Natural killer cell treated with Interleukin-12 subunit alpha and Interleukin-12 subunit beta and Interleukin-15 and Interleukin-18, amount 100 ng/mL, for 72 hours (primary cell): ENCODE measurements at regions not wholly inside any gene's neighbourhood (a gene's known extent, or its start where the extent isn't known, plus 50 kb on each side); places are given as distances from the start of the nearest gene placed in this dataset.
"Not testable (repeated sequence)": the region's sequence is repeated elsewhere in the genome, so short reads cannot be mapped to it uniquely, and the experiment has no call there.

Experiments used
- ATAC-seq, 2 donors: fragments of 150-1000 bp; cut with Tn5 transposase in 1 of 2; sonication (Bioruptor Pico), chemical (Tn5 transposase) in 1 of 2; 2 replicates each; pipeline ENCODE4 v1.10.0; 2021
- DNase-seq: peaks from one replicate; pipeline ENCODE4 v3.0.0; 2022; ENCODE audit warnings: low spot score
- H3K27ac Mint-ChIP-seq, 2 donors: 1 replicate in 1 of 2; 2 replicates in 1 of 2; pipeline ENCODE4 v1.8.0; 2022; ENCODE audit warnings: mixed read lengths in 2 of 2, mild to moderate bottlenecking in 1 of 2, moderate library complexity in 1 of 2
- H3K27me3 Mint-ChIP-seq, 2 donors: 1 replicate in 1 of 2; 2 replicates in 1 of 2; pipeline ENCODE4 v1.8.0; 2022; ENCODE audit warnings: mixed read lengths in 2 of 2
- H3K36me3 Mint-ChIP-seq: one replicate; pipeline ENCODE4 v1.8.0; 2022; ENCODE audit warnings: mixed read lengths
- H3K4me1 Mint-ChIP-seq, 2 donors: 1 replicate in 1 of 2; 2 replicates in 1 of 2; pipeline ENCODE4 v1.8.0; 2022; ENCODE audit warnings: low read depth in 2 of 2, mixed read lengths in 2 of 2, mild to moderate bottlenecking in 1 of 2
- H3K4me3 Mint-ChIP-seq: one replicate; pipeline ENCODE4 v1.8.0; 2022; ENCODE audit warnings: mixed read lengths
- H3K9me3 Mint-ChIP-seq: 2 replicates; pipeline ENCODE4 v1.8.0; 2022; ENCODE audit warnings: mixed read lengths

DNA sequence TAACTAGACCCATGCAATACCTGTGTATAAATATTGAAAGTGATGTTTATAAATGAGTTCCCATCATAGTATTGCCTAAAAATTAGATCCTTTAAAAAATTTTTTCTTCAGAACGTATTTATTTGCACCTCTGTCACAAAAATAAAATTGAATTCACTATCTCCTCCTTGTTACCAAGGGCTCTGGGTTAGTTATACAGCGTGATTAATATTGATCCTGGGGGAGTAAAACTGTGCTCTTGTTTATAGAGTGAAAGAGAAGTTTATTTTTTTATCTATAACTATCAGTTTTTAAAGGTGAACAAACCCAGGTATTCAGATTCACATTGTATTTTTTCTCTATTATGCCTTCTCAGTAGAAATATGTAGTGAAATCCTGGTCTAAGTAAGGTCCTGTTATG lies 458.5 kb downstream of the CPS1 start:
- Mint-ChIP-seq H3K27ac (no peak overlapping the region), H3K4me3 (no peak overlapping the region), H3K4me1 (no peaks in the 10 kb centered on the region), H3K9me3 (peaks cover 17% of the 10 kb centered on the region), H3K27me3 (no peaks in the 10 kb centered on the region), H3K36me3 (no peaks in the 10 kb centered on the region)
- ATAC-seq (no peak), DNase-seq (no peak)

- H3K27ac Mint-ChIP-seq, H3K4me3 Mint-ChIP-seq, H3K4me1 Mint-ChIP-seq, ATAC-seq, H3K27me3 Mint-ChIP-seq, DNase-seq: not testable (repeated sequence)
- peaks cover 21% of the 10 kb centered on the region for H3K36me3 Mint-ChIP-seq
- H3K9me3 Mint-ChIP-seq: peaks cover 35% of the 10 kb centered on the region
Observed at GRCh38 chr2:211025089-211025488, 468.7 kb downstream of the CPS1 start.

DNA sequence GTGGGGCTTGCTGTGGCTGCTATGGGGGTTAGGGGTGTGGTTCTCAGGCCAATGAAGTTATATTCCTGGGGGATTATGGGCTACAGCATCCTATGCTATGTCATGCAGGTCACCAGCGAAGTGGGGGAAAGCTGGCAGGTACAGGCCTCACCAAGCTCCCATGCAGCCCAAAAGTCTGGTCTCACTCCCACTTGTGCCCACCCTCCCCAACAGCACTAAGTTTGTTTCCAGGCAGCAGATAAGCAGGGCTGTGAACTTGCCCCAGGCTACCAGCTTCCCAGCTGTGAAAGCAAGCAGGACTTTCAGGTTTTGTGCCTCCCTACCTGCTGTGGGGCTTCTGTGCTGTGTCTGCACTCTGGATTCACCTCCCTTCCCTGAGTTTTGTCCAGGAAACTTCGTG lies 469.7 kb downstream of the CPS1 start:
- Mint-ChIP-seq H3K27me3 (no peaks in the 10 kb centered on the region), H3K36me3 (peaks cover 16% of the 10 kb centered on the region), H3K9me3 (peaks cover 32% of the 10 kb centered on the region), H3K4me3 (no peak overlapping the region), H3K27ac (no peak overlapping the region), H3K4me1 (no peaks in the 10 kb centered on the region)
- DNase-seq (no peak), ATAC-seq (no peak)

GRCh38 chr2:211027976-211028375 lies 471.6 kb downstream of the CPS1 start:
- H3K4me3 Mint-ChIP-seq: no peak overlapping the region
- H3K4me1 Mint-ChIP-seq: no peaks in the 10 kb centered on the region
- H3K27ac Mint-ChIP-seq: no peak overlapping the region
- no peak for DNase-seq
- no peak for ATAC-seq
- peaks cover 7% of the 10 kb centered on the region for H3K36me3 Mint-ChIP-seq
- peaks cover 25% of the 10 kb centered on the region for H3K9me3 Mint-ChIP-seq
- H3K27me3 Mint-ChIP-seq: no peaks in the 10 kb centered on the region

- DNase-seq (no peak), ATAC-seq (no peak)
- Mint-ChIP-seq H3K4me3 (no peak overlapping the region), H3K27ac (no peak overlapping the region), H3K36me3 (no peaks in the 10 kb centered on the region), H3K4me1 (no peaks in the 10 kb centered on the region), H3K27me3 (no peaks in the 10 kb centered on the region), H3K9me3 (peaks cover 7% of the 10 kb centered on the region)
Observed at GRCh38 chr2:211033765-211034164, 477.4 kb downstream of the CPS1 start.

- H3K36me3 Mint-ChIP-seq: no peaks in the 10 kb centered on the region
- H3K27ac Mint-ChIP-seq: no peak overlapping the region
- H3K9me3 Mint-ChIP-seq: peaks cover 7% of the 10 kb centered on the region
- H3K4me1 Mint-ChIP-seq: no peaks in the 10 kb centered on the region
- H3K4me3 Mint-ChIP-seq: no peak overlapping the region
- ATAC-seq (no peak), DNase-seq (no peak)
- H3K27me3 Mint-ChIP-seq: no peaks in the 10 kb centered on the region
Observed at GRCh38 chr2:211035548-211036185, 479.3 kb downstream of the CPS1 start.

DNA sequence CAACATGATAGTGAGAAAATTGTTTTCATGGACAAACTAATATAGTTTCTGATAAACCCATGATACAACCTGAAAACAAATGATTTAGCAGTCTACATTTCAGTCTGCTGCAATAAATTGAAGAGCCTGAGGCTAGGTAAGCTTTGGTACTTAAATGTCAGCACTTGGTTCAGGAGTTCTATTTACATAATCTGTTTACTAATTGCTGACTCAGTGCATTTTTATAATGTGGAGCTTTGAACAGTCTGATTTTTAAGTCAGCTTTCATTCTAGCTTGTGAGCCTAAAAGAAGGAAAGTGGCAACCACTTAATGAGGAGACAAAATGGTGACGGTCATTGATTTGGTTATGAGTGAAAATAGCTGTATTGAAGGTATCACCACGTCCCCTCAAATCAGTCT lies 488.6 kb downstream of the CPS1 start:
- ATAC-seq (no peak), DNase-seq (no peak)
- no peaks in the 10 kb centered on the region for H3K27me3 Mint-ChIP-seq
- no peaks in the 10 kb centered on the region for H3K4me1 Mint-ChIP-seq
- H3K9me3 Mint-ChIP-seq: peaks cover 3% of the 10 kb centered on the region
- no peak overlapping the region for H3K27ac Mint-ChIP-seq
- no peak overlapping the region for H3K4me3 Mint-ChIP-seq
- H3K36me3 Mint-ChIP-seq: no peaks in the 10 kb centered on the region

DNA sequence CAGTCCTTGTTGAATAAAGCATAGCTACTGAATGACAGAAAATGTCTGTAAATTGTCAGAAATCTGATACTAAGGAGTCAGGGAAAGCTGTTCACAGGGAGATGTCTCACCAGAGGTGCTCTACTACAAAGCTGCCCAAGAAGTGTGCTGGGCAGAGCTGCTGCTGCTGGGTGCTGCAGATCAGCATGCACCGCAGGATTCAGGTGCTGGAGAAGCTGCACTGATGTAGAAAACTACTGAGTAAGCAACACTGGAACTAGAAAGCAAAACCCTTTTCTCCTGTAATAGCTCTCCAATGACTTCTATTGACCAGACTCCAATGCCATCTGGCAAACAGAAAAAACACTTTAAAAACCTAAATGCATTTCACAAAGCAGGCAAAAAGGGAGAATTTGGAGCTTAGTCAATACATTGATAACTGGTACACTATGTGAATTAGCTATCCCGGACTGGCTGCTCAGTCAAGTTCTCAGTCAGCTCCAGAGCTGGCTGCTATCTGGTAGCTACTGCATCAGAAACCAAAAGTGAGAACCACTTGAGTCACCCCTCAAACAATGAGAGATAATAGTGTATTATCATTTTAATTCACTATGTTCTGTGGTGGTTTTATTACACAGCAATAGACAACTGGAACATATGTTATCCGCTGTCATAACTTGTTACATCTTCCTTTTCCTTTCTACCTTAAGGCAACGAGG lies 493.1 kb downstream of the CPS1 start:
- Mint-ChIP-seq H3K27ac (no peak overlapping the region), H3K36me3 (no peaks in the 10 kb centered on the region), H3K27me3 (no peaks in the 10 kb centered on the region), H3K9me3 (peaks cover 7% of the 10 kb centered on the region), H3K4me3 (no peak overlapping the region), H3K4me1 (no peaks in the 10 kb centered on the region)
- no peak for DNase-seq
- ATAC-seq: no peak

GRCh38 chr2:211055438-211055837 lies 499.0 kb downstream of the CPS1 start:
- H3K9me3 Mint-ChIP-seq: peaks cover 11% of the 10 kb centered on the region
- no peak for DNase-seq
- ATAC-seq: no peak
- H3K27me3 Mint-ChIP-seq: no peaks in the 10 kb centered on the region
- no peaks in the 10 kb centered on the region for H3K4me1 Mint-ChIP-seq
- H3K4me3 Mint-ChIP-seq: no peak overlapping the region
- no peak overlapping the region for H3K27ac Mint-ChIP-seq
- H3K36me3 Mint-ChIP-seq: no peaks in the 10 kb centered on the region

DNA sequence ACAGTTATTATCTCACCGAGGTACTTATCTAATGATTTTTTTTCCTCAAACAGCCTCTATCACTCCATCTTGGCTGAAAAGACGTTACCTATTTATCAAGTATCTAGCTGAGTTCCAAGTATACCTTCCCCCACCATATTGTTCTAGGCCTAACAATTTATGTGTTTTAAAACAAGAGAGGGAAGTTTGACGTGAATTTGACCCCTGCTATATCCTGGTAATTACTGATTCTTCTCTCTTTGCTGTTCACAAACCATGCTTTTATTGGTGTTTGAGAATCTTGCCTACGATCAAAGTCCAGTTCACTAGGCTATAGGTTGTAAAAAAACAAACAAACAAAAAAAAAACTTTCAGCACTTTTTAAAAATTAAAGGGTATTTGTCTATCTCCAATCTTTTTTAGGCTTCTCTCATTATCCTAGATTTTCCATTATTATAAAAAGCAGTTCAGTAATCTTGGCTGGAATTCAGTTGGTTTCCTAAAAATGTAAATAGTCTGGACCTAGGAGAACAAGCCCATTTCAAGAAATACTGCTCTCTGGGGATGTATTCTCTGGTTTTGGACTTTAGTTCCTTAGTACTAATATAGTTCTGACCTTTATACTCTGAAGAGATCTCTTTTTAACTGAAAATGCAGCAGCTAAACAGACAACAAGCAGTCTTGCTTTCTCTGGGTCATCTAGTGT lies 505.4 kb downstream of the CPS1 start:
- no peak overlapping the region for H3K4me3 Mint-ChIP-seq

GRCh38 chr2:211062297-211062612 lies 505.9 kb downstream of the CPS1 start:
- Mint-ChIP-seq H3K36me3 (no peaks in the 10 kb centered on the region), H3K4me3 (no peak overlapping the region), H3K4me1 (no peaks in the 10 kb centered on the region), H3K27me3 (no peaks in the 10 kb centered on the region), H3K9me3 (no peaks in the 10 kb centered on the region), H3K27ac (no peak overlapping the region)
- ATAC-seq: no peak
- DNase-seq: no peak

More for the DNA sequence above, 505.4 kb downstream of the CPS1 start:
- Mint-ChIP-seq H3K36me3 (no peaks in the 10 kb centered on the region), H3K27me3 (no peaks in the 10 kb centered on the region), H3K27ac (no peak overlapping the region), H3K9me3 (peaks cover 3% of the 10 kb centered on the region), H3K4me1 (no peaks in the 10 kb centered on the region)
- DNase-seq: no peak
- ATAC-seq: no peak

GRCh38 chr2:211067029-211067428 lies 510.6 kb downstream of the CPS1 start:
- H3K27ac Mint-ChIP-seq: no peak overlapping the region

GRCh38 chr2:211068108-211068780 lies 511.8 kb downstream of the CPS1 start:
- H3K4me1 Mint-ChIP-seq: no peaks in the 10 kb centered on the region
- H3K27ac Mint-ChIP-seq: no peak overlapping the region
- H3K36me3 Mint-ChIP-seq: no peaks in the 10 kb centered on the region
- H3K9me3 Mint-ChIP-seq: peaks cover 4% of the 10 kb centered on the region
- DNase-seq (no peak), ATAC-seq (no peak)
- no peak overlapping the region for H3K4me3 Mint-ChIP-seq
- H3K27me3 Mint-ChIP-seq: no peaks in the 10 kb centered on the region

More at GRCh38 chr2:211067029-211067428, 510.6 kb downstream of the CPS1 start:
- no peaks in the 10 kb centered on the region for H3K4me1 Mint-ChIP-seq
- no peaks in the 10 kb centered on the region for H3K36me3 Mint-ChIP-seq
- H3K4me3 Mint-ChIP-seq: no peak overlapping the region
- ATAC-seq: no peak
- DNase-seq: no peak
- peaks cover 4% of the 10 kb centered on the region for H3K9me3 Mint-ChIP-seq
- H3K27me3 Mint-ChIP-seq: no peaks in the 10 kb centered on the region

DNA sequence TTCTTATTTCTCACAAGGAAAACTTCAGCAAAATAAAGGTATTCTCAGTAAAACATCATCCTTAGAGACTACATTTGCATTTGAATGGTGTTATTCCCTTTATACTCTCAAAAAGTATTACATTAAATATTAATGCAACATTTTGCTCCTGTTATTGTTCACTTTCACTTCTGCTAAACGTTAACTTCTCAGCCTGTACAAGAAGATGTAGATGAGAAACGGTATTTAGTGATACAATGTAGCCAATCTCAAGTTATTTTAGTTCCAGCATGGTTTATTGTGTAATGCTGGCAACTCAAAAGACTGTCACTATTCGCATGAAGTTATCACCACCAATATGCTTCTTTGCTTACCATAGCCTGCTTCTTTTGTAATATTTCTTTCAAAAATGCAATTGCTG lies 514.1 kb downstream of the CPS1 start:
- ATAC-seq: no peak
- Mint-ChIP-seq H3K9me3 (peaks cover 6% of the 10 kb centered on the region), H3K27ac (no peak overlapping the region), H3K27me3 (no peaks in the 10 kb centered on the region), H3K4me1 (no peaks in the 10 kb centered on the region), H3K4me3 (no peak overlapping the region), H3K36me3 (no peaks in the 10 kb centered on the region)
- DNase-seq: no peak
